PC-9 (cell line): ENCODE measurements at regions not wholly inside any gene's neighbourhood (a gene's known extent, or its start where the extent isn't known, plus 50 kb on each side); places are given as distances from the start of the nearest gene placed in this dataset.

Source experiments
- CTCF ChIP-seq: fragments of 200-600 bp; sonication (generic); conservative IDR thresholded peaks from 2 replicates; pipeline ENCODE4 v1.6.1; 2017; ENCODE audit warnings: mixed run types, antibody characterized with exemption, mild to moderate bottlenecking, moderate library complexity
- EZH2 ChIP-seq: fragments of 200-600 bp; sonication (generic); IDR thresholded peaks from 2 replicates; pipeline ENCODE4 v1.8.0; 2017; ENCODE audit warnings: antibody characterized with exemption, low read depth

GRCh38 chr2:84293791-84294380 is 165.2 kb downstream of the SUCLG1 start:
- TF ChIP-seq CTCF (no peak), EZH2 (no peak)
